ENCODE measurements at regions not wholly inside any gene's neighbourhood (a gene's known extent, or its start where the extent isn't known, plus 50 kb on each side); places are given as distances from the start of the nearest gene placed in this dataset.

DNA sequence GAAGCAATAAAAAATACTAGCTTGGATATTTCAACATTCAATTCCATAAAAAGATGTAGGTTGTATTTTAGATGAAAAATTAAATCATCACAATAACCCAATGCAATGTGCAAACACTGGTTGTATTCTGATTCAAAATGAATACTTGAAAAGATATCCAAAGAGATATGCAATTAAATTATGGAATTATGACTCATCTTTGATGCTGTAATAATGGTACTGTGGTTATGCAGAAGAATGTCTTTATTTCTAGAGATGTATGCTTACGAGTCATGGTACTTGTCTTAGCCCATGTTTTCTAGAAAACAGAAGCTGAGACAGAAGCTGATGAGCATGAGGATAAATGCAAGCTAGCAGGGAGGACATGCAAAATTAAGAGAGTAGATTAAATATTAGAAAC is 1941.4 kb upstream of the NUDT12 start:
- H3K9ac ChIP-seq (ENCODE audit: low read length) = no peak overlapping the region
- H3K36me3 ChIP-seq (ENCODE audit: control insufficient read depth in 1 of 2, insufficient read depth in 2 of 2, low read length in 2 of 2) = no peaks in the 10 kb centered on the region
- ChIA-PET CTCF (no interaction called here), POLR2A (no interaction called here), RAD21 (ENCODE audit: low non-redundant PET in 1 of 2, low total read pairs in 2 of 2, uncharacterized antibody in 2 of 2, unreplicated experiment in 2 of 2) (no interaction called here)
- no peak overlapping the region for H3K27ac ChIP-seq (ENCODE audit: low read depth, low read length)
- H3K27me3 ChIP-seq (ENCODE audit: insufficient read depth, low read length) = no peaks in the 10 kb centered on the region
- no peak for TF ChIP-seq ATF3 (IDR thresholded peaks at IDR 0.05)
- no peak for TF ChIP-seq RAD21 (IDR thresholded peaks at IDR 0.05; ENCODE audit: low read depth)
- no peak for TF ChIP-seq EZH2phosphoT487 (IDR thresholded peaks at IDR 0.05; ENCODE audit: borderline replicate concordance)
- no peak for TF ChIP-seq SIN3A (IDR thresholded peaks at IDR 0.05; ENCODE audit: low read depth)
- no peak for TF ChIP-seq FOSL1 (IDR thresholded peaks at IDR 0.05; ENCODE audit: low read depth)
- TF ChIP-seq POLR2AphosphoS5 (IDR thresholded peaks at IDR 0.05; ENCODE audit: low read depth, low read length) = no peak
- TF ChIP-seq ZNF274 (IDR thresholded peaks at IDR 0.05; ENCODE audit: low read depth, low read length) = no peak
- TF ChIP-seq ELF1 (IDR thresholded peaks at IDR 0.05; ENCODE audit: borderline replicate concordance, low read depth) = no peak
- TF ChIP-seq ZFX (IDR thresholded peaks at IDR 0.05) = no peak
- TF ChIP-seq TCF7L2 (IDR thresholded peaks at IDR 0.05; ENCODE audit: borderline replicate concordance, extremely low read depth, insufficient read depth, insufficient read length) = no peak
- no peak for TF ChIP-seq SP1 (IDR thresholded peaks at IDR 0.05; ENCODE audit: low read depth)
- no peak for TF ChIP-seq CEBPB (IDR thresholded peaks at IDR 0.05; ENCODE audit: low read depth)
- TF ChIP-seq SRF (IDR thresholded peaks at IDR 0.05; ENCODE audit: low read depth) = no peak
- no peak for TF ChIP-seq MAX (IDR thresholded peaks at IDR 0.05)
- no peak overlapping the region for H2AFZ ChIP-seq (ENCODE audit: low read depth, low read length, poor library complexity, severe bottlenecking)
- H3K9me3 ChIP-seq (ENCODE audit: control insufficient read depth in 1 of 2, insufficient read depth in 1 of 2, low read depth in 1 of 2, low read length in 2 of 2) = no peaks in the 10 kb centered on the region
- intact Hi-C loops (cut with micrococcal nuclease) = loop anchor here (10.0 kb wide), 1 partner anchor 621 kb away; no protein-coding TSS in a partner anchor
- no TSS peak for BruUV-seq (replicated peaks)
- H3K4me2 ChIP-seq (ENCODE audit: low read length) = no peak overlapping the region
- no peaks in the 10 kb centered on the region for H3K79me2 ChIP-seq (ENCODE audit: insufficient read depth, low read length)
- no peaks in the 10 kb centered on the region for H3K4me1 ChIP-seq (ENCODE audit: control insufficient read depth in 1 of 2, insufficient read depth in 2 of 2, low read length in 2 of 2)
- no peak for DNase-seq (ENCODE audit: low read depth, low spot score)
- no peaks in the 10 kb centered on the region for H3K9me2 ChIP-seq (ENCODE audit: insufficient read depth)
- H4K20me1 ChIP-seq (ENCODE audit: insufficient read depth) = no peaks in the 10 kb centered on the region
- H3K4me3 ChIP-seq (replicated peaks in 1 of 2; ENCODE audit: low read depth in 1 of 2, low read length in 2 of 2) = no peak overlapping the region
- ATAC-seq = no peak

Data from HCT116 (cell line).